ENCODE measurements at regions not wholly inside any gene's neighbourhood (a gene's known extent, or its start where the extent isn't known, plus 50 kb on each side); places are given as distances from the start of the nearest gene placed in this dataset.

GRCh38 chr14:30296931-30297405, 262.0 kb upstream of the G2E3 start:
- no peak for TF ChIP-seq CTCF (IDR thresholded peaks at IDR 0.05)
- no peak for TF ChIP-seq POLR2A (IDR thresholded peaks at IDR 0.05)

All from esophagus squamous epithelium (tissue), 4 donors.